HG02798 (cell line): ENCODE measurements at regions not wholly inside any gene's neighbourhood (a gene's known extent, or its start where the extent isn't known, plus 50 kb on each side); places are given as distances from the start of the nearest gene placed in this dataset.
A peak's percentile ranks its signal among the peaks of the same experiment; 100 is the strongest.

Experiments
- ATAC-seq: cut with Tn5 transposase; IDR thresholded peaks from one replicate; pipeline ENCODE4 v1.9.1; 2021; ENCODE audit warnings: mild to moderate bottlenecking; ENCODE audit not compliant: unreplicated experiment, poor library complexity

GRCh38 chr6:153898360-153899059 is 140.5 kb upstream of the OPRM1 start:
- no peak for ATAC-seq

GRCh38 chr6:153882411-153882810 is 156.6 kb upstream of the OPRM1 start:
- no peak for ATAC-seq

GRCh38 chr6:153873541-153873940 is 165.5 kb upstream of the OPRM1 start:
- no peak for ATAC-seq

GRCh38 chr6:153872946-153873345 is 166.1 kb upstream of the OPRM1 start:
- no peak for ATAC-seq

GRCh38 chr6:153862927-153863326 is 176.1 kb upstream of the OPRM1 start:
- ATAC-seq = no peak

- no peak for ATAC-seq
Measured at GRCh38 chr6:153862139-153862538, 176.9 kb upstream of the OPRM1 start.

- peak; percentile 45 for ATAC-seq
Measured at GRCh38 chr6:153858529-153858928, 180.5 kb upstream of the OPRM1 start.

GRCh38 chr6:153856929-153857376 is 182.1 kb upstream of the OPRM1 start:
- no peak for ATAC-seq

GRCh38 chr6:153852481-153852880 is 186.6 kb upstream of the OPRM1 start:
- ATAC-seq = no peak

GRCh38 chr6:153852034-153852433 is 187.0 kb upstream of the OPRM1 start:
- ATAC-seq = no peak

- ATAC-seq = no peak
Measured at GRCh38 chr6:153849072-153849779, 189.8 kb upstream of the OPRM1 start.

- no peak for ATAC-seq
Measured at GRCh38 chr6:153843420-153843819, 195.6 kb upstream of the OPRM1 start.

GRCh38 chr6:153842491-153842890 is 196.5 kb upstream of the OPRM1 start:
- ATAC-seq = no peak

GRCh38 chr6:153840039-153840850 is 198.8 kb upstream of the OPRM1 start:
- ATAC-seq = no peak

- no peak for ATAC-seq
Measured at GRCh38 chr6:153832543-153832942, 206.5 kb upstream of the OPRM1 start.

- no peak for ATAC-seq
Measured at GRCh38 chr6:153831350-153832078, 207.5 kb upstream of the OPRM1 start.

- ATAC-seq = no peak
Measured at GRCh38 chr6:153817173-153817572, 221.9 kb upstream of the OPRM1 start.

- no peak for ATAC-seq
Measured at GRCh38 chr6:153816366-153816765, 222.7 kb upstream of the OPRM1 start.

GRCh38 chr6:153814136-153814535 is 224.9 kb upstream of the OPRM1 start:
- ATAC-seq = no peak

- no peak for ATAC-seq
Measured at GRCh38 chr6:153804755-153805330, 234.2 kb upstream of the OPRM1 start.
